ENCODE measurements at regions not wholly inside any gene's neighbourhood (a gene's known extent, or its start where the extent isn't known, plus 50 kb on each side); places are given as distances from the start of the nearest gene placed in this dataset.

DNA sequence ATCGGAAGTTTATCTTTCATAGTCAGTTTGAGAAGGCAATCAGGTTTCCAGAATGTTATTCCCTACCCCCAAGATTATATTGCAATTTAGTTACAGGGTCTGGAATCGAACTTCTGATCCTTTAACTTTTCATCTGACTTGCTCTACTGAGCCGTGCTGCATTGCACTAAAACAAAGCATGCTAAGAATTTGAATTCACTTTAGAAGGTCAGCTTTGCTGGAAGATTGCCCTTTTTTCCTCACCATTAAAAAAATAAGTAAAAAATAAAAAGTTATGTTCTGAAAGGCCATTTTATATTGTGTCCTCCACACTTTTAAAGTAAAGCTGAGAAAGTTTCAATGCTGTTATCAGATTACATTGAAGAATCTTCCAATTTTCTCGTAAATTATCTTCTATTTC lies 388.8 kb upstream of the PHF14 start:
- TF ChIP-seq, protein P1, sequence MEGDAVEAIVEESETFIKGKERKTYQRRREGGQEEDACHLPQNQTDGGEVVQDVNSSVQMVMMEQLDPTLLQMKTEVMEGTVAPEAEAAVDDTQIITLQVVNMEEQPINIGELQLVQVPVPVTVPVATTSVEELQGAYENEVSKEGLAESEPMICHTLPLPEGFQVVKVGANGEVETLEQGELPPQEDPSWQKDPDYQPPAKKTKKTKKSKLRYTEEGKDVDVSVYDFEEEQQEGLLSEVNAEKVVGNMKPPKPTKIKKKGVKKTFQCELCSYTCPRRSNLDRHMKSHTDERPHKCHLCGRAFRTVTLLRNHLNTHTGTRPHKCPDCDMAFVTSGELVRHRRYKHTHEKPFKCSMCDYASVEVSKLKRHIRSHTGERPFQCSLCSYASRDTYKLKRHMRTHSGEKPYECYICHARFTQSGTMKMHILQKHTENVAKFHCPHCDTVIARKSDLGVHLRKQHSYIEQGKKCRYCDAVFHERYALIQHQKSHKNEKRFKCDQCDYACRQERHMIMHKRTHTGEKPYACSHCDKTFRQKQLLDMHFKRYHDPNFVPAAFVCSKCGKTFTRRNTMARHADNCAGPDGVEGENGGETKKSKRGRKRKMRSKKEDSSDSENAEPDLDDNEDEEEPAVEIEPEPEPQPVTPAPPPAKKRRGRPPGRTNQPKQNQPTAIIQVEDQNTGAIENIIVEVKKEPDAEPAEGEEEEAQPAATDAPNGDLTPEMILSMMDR (IDR thresholded peaks at IDR 0.05): no peak
- no peak for DNase-seq
- Histone ChIP-seq H3K4me1 (no peaks in the 10 kb centered on the region), H3K36me3 (no peaks in the 10 kb centered on the region), H3K9me3 (no peaks in the 10 kb centered on the region), H3K4me3 (no peak overlapping the region), H3K27me3 (no peaks in the 10 kb centered on the region), H3K27ac (no peak overlapping the region)
- intact Hi-C loops (cut with DNase I): no loop called here
- ATAC-seq: no peak

DNA sequence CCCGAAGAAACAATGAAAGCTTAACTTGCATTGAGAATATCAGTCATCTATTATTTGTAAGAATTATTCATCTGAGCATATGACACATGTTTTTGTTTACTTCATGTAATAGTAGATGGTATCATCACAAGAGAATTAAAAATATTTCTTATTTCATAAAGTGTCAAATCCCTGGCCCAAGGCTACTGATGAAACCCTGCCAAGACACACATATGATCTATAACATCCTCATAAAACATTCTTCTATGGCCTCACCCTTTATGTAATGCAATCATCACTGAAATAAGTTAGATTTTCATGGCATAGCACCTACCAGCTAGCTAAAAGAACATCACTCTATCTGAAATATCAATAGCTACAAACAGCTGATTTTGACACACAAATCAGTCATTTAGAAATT lies 385.6 kb upstream of the PHF14 start:
- no peak for ATAC-seq
- intact Hi-C loops (cut with DNase I): no loop called here

DNA sequence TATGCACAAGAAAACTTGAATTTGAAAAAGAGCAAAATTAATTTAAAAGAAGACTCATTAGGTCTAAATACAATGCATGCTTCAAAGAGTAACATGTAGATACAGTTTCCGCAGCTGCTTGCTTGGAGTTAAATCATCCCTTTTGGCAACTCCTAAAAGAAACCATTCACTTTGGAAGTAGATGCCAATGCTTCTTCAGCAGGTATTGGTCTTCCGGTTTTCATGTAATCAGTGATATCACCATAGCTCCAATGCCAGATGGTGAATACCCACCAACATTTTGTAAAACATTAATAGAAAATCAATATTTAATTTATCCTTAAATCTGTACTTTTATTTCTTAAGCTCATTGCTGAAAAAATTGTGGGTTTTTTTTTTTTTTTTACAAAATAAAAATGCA lies 381.1 kb upstream of the PHF14 start:
- no peaks in the 10 kb centered on the region for H3K36me3 ChIP-seq
- H3K4me3 ChIP-seq: no peak overlapping the region
- no peaks in the 10 kb centered on the region for H3K9me3 ChIP-seq
- no peaks in the 10 kb centered on the region for H3K4me1 ChIP-seq
- ATAC-seq: no peak
- no peak overlapping the region for H3K27ac ChIP-seq
- TF ChIP-seq, protein P1 (IDR thresholded peaks at IDR 0.05): no peak
- no peak for DNase-seq
- intact Hi-C loops (cut with DNase I): no loop called here
- H3K27me3 ChIP-seq: no peaks in the 10 kb centered on the region

More for the DNA sequence above, 385.6 kb upstream of the PHF14 start:
- no peaks in the 10 kb centered on the region for H3K36me3 ChIP-seq
- no peak overlapping the region for H3K4me3 ChIP-seq
- H3K27ac ChIP-seq: no peak overlapping the region
- no peaks in the 10 kb centered on the region for H3K27me3 ChIP-seq
- no peaks in the 10 kb centered on the region for H3K9me3 ChIP-seq
- DNase-seq: no peak
- no peaks in the 10 kb centered on the region for H3K4me1 ChIP-seq
- TF ChIP-seq, protein P1 (IDR thresholded peaks at IDR 0.05): no peak

DNA sequence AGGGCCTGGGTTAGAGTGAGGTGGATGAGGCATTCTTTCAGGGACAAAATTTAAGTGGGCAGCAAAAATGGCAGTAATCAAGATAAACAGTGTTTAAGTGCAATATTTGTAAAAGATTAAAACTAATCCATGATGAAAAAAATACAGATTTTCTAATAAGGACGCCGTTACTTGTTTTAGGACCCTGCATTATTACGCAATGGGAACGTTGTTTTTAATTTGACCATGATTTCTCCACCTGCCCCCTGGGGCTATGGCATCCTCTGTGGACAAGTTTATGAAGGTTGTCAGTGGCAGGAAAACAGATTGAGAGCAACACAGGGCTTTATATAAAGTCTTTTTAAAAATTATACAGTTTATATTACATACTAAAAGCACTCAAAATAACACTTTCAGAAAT lies 380.6 kb upstream of the PHF14 start:
- TF ChIP-seq, protein P1 (IDR thresholded peaks at IDR 0.05): no peak
- Histone ChIP-seq H3K4me1 (no peaks in the 10 kb centered on the region), H3K9me3 (no peaks in the 10 kb centered on the region), H3K27me3 (no peaks in the 10 kb centered on the region), H3K27ac (no peak overlapping the region), H3K36me3 (no peaks in the 10 kb centered on the region), H3K4me3 (no peak overlapping the region)
- intact Hi-C loops (cut with DNase I): no loop called here
- ATAC-seq (no peak), DNase-seq (no peak)

DNA sequence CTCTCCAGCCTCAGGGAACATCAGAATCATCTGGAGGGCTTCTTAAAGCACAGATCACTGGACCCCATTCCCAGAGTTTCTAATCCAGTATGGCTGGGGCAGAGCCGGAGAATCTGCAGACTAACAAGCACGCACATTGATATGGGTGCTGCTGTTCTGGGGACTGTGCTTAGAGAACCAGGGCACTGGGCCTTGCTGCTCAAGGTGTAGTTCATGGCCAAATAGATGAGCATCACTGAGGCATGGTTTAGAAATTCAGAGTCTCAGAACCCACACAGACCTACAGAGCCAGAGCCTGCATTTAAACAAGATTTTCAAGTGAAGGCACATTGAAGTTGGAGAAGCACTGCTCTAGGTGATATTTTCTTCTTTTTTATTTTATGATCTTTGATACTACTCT lies 376.8 kb upstream of the PHF14 start:
- Histone ChIP-seq H3K9me3 (no peaks in the 10 kb centered on the region), H3K4me3 (no peak overlapping the region), H3K27me3 (no peaks in the 10 kb centered on the region), H3K4me1 (no peaks in the 10 kb centered on the region), H3K36me3 (no peaks in the 10 kb centered on the region), H3K27ac (no peak overlapping the region)
- intact Hi-C loops (cut with DNase I): no loop called here
- TF ChIP-seq, protein P1 (IDR thresholded peaks at IDR 0.05): no peak
- DNase-seq: no peak
- ATAC-seq: no peak

All from left lung (tissue), 4 donors.